T1000 (cell line): ENCODE measurements at regions not wholly inside any gene's neighbourhood (a gene's known extent, or its start where the extent isn't known, plus 50 kb on each side); places are given as distances from the start of the nearest gene placed in this dataset.

Experiments used
- DNase-seq: peaks from one replicate; lab custom pipeline; 2025; ENCODE audit warnings: mixed read lengths; lab: John Stamatoyannopoulos, UW

GRCh38 chrY:15510288-15510687 is 986.0 kb downstream of the NLGN4Y start:
- no peak for DNase-seq

- DNase-seq: no peak
These were observed 986.8 kb downstream of the NLGN4Y start for GRCh38 chrY:15510984-15511650.

- DNase-seq: no peak
These were observed 1010.8 kb downstream of the NLGN4Y start for GRCh38 chrY:15535131-15535530.

GRCh38 chrY:15535784-15536511 is 1011.6 kb downstream of the NLGN4Y start:
- peak; percentile 7 for DNase-seq

- DNase-seq: no peak
These were observed 1016.2 kb downstream of the NLGN4Y start for GRCh38 chrY:15540516-15540915.

GRCh38 chrY:15546177-15546754 is 1021.9 kb downstream of the NLGN4Y start:
- DNase-seq: no peak

- DNase-seq: no peak
These were observed 1027.7 kb downstream of the NLGN4Y start for GRCh38 chrY:15552074-15552473.

GRCh38 chrY:15554991-15555390 is 1030.7 kb downstream of the NLGN4Y start:
- DNase-seq: no peak

GRCh38 chrY:15559169-15559568 is 1034.8 kb downstream of the NLGN4Y start:
- no peak for DNase-seq

- DNase-seq: no peak
These were observed 1036.5 kb downstream of the NLGN4Y start for GRCh38 chrY:15560840-15561239.

- DNase-seq: no peak
These were observed 1037.4 kb downstream of the NLGN4Y start for GRCh38 chrY:15561501-15562289.

- no peak for DNase-seq
These were observed 1053.6 kb downstream of the NLGN4Y start for GRCh38 chrY:15577886-15578285.

- DNase-seq: no peak
These were observed 1054.4 kb downstream of the NLGN4Y start for GRCh38 chrY:15578761-15579160.

- DNase-seq: no peak
These were observed 1054.9 kb downstream of the NLGN4Y start for GRCh38 chrY:15579245-15579644.

GRCh38 chrY:15583111-15583510 is 1058.8 kb downstream of the NLGN4Y start:
- DNase-seq: no peak

- DNase-seq: no peak
These were observed 1068.6 kb downstream of the NLGN4Y start for GRCh38 chrY:15592957-15593356.

GRCh38 chrY:15593476-15594160 is 1069.3 kb downstream of the NLGN4Y start:
- DNase-seq: no peak

- DNase-seq: no peak
These were observed 1069.8 kb downstream of the NLGN4Y start for GRCh38 chrY:15594179-15594578.

- no peak for DNase-seq
These were observed 1076.2 kb downstream of the NLGN4Y start for GRCh38 chrY:15600565-15600964.

GRCh38 chrY:15624370-15624769 is 1100.0 kb downstream of the NLGN4Y start:
- DNase-seq: no peak

GRCh38 chrY:15624928-15625327 is 1100.6 kb downstream of the NLGN4Y start:
- no peak for DNase-seq

- no peak for DNase-seq
These were observed 1123.9 kb downstream of the NLGN4Y start for GRCh38 chrY:15648198-15648597.
